ENCODE measurements at regions not wholly inside any gene's neighbourhood (a gene's known extent, or its start where the extent isn't known, plus 50 kb on each side); places are given as distances from the start of the nearest gene placed in this dataset.

GRCh38 chr5:159616952-159617351, 286.7 kb upstream of the IL12B start:
- no peak overlapping the region for H3K4me3 ChIP-seq
- no peaks in the 10 kb centered on the region for H3K4me1 ChIP-seq
- intact Hi-C loops (cut with DNase I): no loop called here
- TF ChIP-seq, protein P1, sequence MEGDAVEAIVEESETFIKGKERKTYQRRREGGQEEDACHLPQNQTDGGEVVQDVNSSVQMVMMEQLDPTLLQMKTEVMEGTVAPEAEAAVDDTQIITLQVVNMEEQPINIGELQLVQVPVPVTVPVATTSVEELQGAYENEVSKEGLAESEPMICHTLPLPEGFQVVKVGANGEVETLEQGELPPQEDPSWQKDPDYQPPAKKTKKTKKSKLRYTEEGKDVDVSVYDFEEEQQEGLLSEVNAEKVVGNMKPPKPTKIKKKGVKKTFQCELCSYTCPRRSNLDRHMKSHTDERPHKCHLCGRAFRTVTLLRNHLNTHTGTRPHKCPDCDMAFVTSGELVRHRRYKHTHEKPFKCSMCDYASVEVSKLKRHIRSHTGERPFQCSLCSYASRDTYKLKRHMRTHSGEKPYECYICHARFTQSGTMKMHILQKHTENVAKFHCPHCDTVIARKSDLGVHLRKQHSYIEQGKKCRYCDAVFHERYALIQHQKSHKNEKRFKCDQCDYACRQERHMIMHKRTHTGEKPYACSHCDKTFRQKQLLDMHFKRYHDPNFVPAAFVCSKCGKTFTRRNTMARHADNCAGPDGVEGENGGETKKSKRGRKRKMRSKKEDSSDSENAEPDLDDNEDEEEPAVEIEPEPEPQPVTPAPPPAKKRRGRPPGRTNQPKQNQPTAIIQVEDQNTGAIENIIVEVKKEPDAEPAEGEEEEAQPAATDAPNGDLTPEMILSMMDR (IDR thresholded peaks at IDR 0.05): no peak
- no peaks in the 10 kb centered on the region for H3K9me3 ChIP-seq
- no peak for DNase-seq
- ATAC-seq: no peak
- no peaks in the 10 kb centered on the region for H3K36me3 ChIP-seq
- H3K27ac ChIP-seq: no peak overlapping the region
- H3K27me3 ChIP-seq: no peaks in the 10 kb centered on the region

DNA sequence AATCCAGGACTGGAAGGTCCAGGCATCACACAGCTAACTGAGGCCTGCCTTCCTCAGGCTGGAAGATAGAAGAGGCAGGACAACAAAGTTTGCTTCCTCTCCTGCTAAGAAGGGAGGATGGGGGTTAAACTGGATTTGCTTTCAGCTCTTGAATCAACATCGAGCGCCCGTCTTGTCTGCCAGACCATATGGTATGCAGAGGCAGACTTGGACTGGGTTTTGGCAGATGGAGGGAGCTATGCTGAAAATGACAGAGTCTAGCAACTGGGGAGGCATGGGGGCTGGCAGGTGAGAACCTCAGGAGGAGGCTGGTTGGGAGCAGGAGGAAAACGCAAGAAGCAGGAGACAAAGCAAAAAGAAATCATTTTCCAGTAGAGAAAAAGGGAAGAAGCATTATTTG, 289.5 kb upstream of the IL12B start:
- ATAC-seq: no peak
- TF ChIP-seq, protein P1 (IDR thresholded peaks at IDR 0.05): no peak
- no peak for DNase-seq
- Histone ChIP-seq H3K4me1 (no peaks in the 10 kb centered on the region), H3K27me3 (no peaks in the 10 kb centered on the region), H3K4me3 (no peak overlapping the region), H3K9me3 (peaks cover 0 to 15% of the 10 kb centered on the region in 2 donors), H3K36me3 (no peaks in the 10 kb centered on the region), H3K27ac (no peak overlapping the region)
- intact Hi-C loops (cut with DNase I): no loop called here

DNA sequence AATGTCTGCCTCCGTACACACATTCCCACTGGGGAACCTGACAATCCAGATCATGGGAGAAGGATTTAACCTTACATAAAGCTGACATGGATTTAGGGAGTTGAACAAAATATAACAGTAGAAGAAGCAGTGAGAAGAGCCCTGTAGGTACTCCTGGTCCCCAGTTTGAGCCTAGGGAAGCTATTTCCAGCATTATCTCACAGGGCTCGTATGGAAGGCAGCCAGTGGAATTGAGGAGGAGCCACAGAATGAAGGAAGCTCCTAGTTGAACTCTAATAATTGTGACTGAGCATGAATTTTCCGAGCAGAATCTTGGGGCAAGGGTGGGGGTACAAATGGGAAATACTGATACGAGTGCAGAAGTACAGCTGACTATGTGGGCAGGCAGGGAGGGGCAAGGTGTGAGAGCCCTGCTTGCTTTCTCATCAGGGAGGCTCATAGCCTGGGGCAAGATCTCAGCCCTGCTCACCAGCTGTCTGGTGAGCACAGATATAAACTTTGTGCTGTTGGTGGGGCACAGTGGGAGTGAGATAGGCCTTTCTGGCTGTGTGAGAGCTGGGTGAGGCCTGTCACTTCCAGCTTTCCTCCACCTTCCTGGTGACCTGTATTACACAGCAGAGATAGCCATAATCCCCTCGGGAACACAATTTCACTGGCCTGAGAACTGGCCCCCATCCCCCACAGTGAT, 290.7 kb upstream of the IL12B start:
- no peak for ATAC-seq
- DNase-seq: no peak
- H3K27ac ChIP-seq: no peak overlapping the region
- TF ChIP-seq, protein P1 (IDR thresholded peaks at IDR 0.05): no peak
- no peaks in the 10 kb centered on the region for H3K36me3 ChIP-seq
- no peaks in the 10 kb centered on the region for H3K27me3 ChIP-seq
- H3K9me3 ChIP-seq: peaks cover 0 to 15% of the 10 kb centered on the region in 2 donors
- H3K4me1 ChIP-seq: no peaks in the 10 kb centered on the region
- H3K4me3 ChIP-seq: no peak overlapping the region
- intact Hi-C loops (cut with DNase I): no loop called here

DNA sequence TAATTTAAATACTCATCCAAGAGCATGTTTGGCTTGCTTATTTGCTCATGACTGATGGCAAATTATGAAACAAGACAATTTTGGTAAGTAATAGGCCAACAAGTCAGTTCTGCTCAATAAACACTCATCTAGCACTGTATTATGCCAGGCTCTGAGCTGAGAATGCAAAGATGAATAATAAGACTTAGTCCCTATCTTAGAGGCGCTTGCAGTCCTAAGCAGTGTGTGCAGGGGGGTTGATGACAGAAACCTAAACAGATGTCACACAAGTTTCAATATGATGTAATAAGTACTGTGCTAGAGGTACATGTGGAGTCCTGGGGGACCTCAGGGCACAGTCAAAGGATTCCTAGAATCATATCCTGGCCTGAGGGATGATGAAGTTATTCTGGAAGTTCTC, 287.6 kb upstream of the ADRA1B start:
- DNase-seq (no peak), ATAC-seq (no peak)
- TF ChIP-seq, protein P1 (IDR thresholded peaks at IDR 0.05): no peak
- Histone ChIP-seq H3K36me3 (no peaks in the 10 kb centered on the region), H3K4me3 (no peak overlapping the region), H3K9me3 (no peaks in the 10 kb centered on the region), H3K27me3 (no peaks in the 10 kb centered on the region), H3K4me1 (no peaks in the 10 kb centered on the region), H3K27ac (no peak overlapping the region)
- intact Hi-C loops (cut with DNase I): no loop called here

GRCh38 chr5:159629158-159629557, 287.1 kb upstream of the ADRA1B start:
- no peaks in the 10 kb centered on the region for H3K9me3 ChIP-seq
- H3K36me3 ChIP-seq: no peaks in the 10 kb centered on the region
- no peaks in the 10 kb centered on the region for H3K4me1 ChIP-seq
- intact Hi-C loops (cut with DNase I): no loop called here
- DNase-seq: no peak
- no peak overlapping the region for H3K27ac ChIP-seq
- ATAC-seq: no peak
- no peaks in the 10 kb centered on the region for H3K27me3 ChIP-seq
- TF ChIP-seq, protein P1 (IDR thresholded peaks at IDR 0.05): no peak
- no peak overlapping the region for H3K4me3 ChIP-seq
